ENCODE measurements at regions not wholly inside any gene's neighbourhood (a gene's known extent, or its start where the extent isn't known, plus 50 kb on each side); places are given as distances from the start of the nearest gene placed in this dataset.

GRCh38 chr14:101098177-101098576 is 194.7 kb upstream of the RTL1 start:
- DNase-seq (ENCODE audit: low read depth in 4 of 4, low spot score in 3 of 4), result no peak

GRCh38 chr14:101098641-101099040 is 195.1 kb upstream of the RTL1 start:
- no peak for DNase-seq (ENCODE audit: low read depth in 4 of 4, low spot score in 3 of 4)

GRCh38 chr14:101101456-101102056 is 198.0 kb upstream of the RTL1 start:
- no peak for DNase-seq (ENCODE audit: low read depth in 4 of 4, low spot score in 3 of 4)

- DNase-seq (ENCODE audit: low read depth in 4 of 4, low spot score in 3 of 4), result no peak
These were observed 199.4 kb upstream of the RTL1 start for GRCh38 chr14:101102875-101103274.

- DNase-seq (ENCODE audit: low read depth in 4 of 4, low spot score in 3 of 4), result no peak
These were observed 199.9 kb upstream of the RTL1 start for GRCh38 chr14:101103321-101103901.

- no peak for DNase-seq (ENCODE audit: low read depth in 4 of 4, low spot score in 3 of 4)
These were observed 201.0 kb upstream of the RTL1 start for GRCh38 chr14:101104485-101104884.

- no peak for DNase-seq (ENCODE audit: low read depth in 4 of 4, low spot score in 3 of 4)
These were observed 201.5 kb upstream of the RTL1 start for GRCh38 chr14:101105045-101105444.

- no peak for DNase-seq (ENCODE audit: low read depth in 4 of 4, low spot score in 3 of 4)
These were observed 205.2 kb upstream of the RTL1 start for GRCh38 chr14:101108579-101109346.

GRCh38 chr14:101109347-101109638 is 205.8 kb upstream of the RTL1 start:
- DNase-seq (ENCODE audit: low read depth in 4 of 4, low spot score in 3 of 4), result no peak

- DNase-seq (ENCODE audit: low read depth in 4 of 4, low spot score in 3 of 4), result no peak
These were observed 206.6 kb upstream of the RTL1 start for GRCh38 chr14:101109981-101110728.

GRCh38 chr14:101110729-101111619 is 207.5 kb upstream of the RTL1 start:
- DNase-seq (ENCODE audit: low read depth in 4 of 4, low spot score in 3 of 4), result no peak

- DNase-seq (ENCODE audit: low read depth in 4 of 4, low spot score in 3 of 4), result no peak
These were observed 208.2 kb upstream of the RTL1 start for GRCh38 chr14:101111620-101112290.

GRCh38 chr14:101112351-101113107 is 209.0 kb upstream of the RTL1 start:
- DNase-seq (ENCODE audit: low read depth in 4 of 4, low spot score in 3 of 4), result no peak

- no peak for DNase-seq (ENCODE audit: low read depth in 4 of 4, low spot score in 3 of 4)
These were observed 209.6 kb upstream of the RTL1 start for GRCh38 chr14:101113108-101113612.

- DNase-seq (ENCODE audit: low read depth in 4 of 4, low spot score in 3 of 4), result no peak
These were observed 210.6 kb upstream of the RTL1 start for GRCh38 chr14:101113835-101114725.

- DNase-seq (ENCODE audit: low read depth in 4 of 4, low spot score in 3 of 4), result no peak
These were observed 211.4 kb upstream of the RTL1 start for GRCh38 chr14:101114726-101115515.

GRCh38 chr14:101115652-101116051 is 212.1 kb upstream of the RTL1 start:
- DNase-seq (ENCODE audit: low read depth in 4 of 4, low spot score in 3 of 4), result no peak
